HCT116 (cell line): ENCODE measurements at regions not wholly inside any gene's neighbourhood (a gene's known extent, or its start where the extent isn't known, plus 50 kb on each side); places are given as distances from the start of the nearest gene placed in this dataset.

Experiments
- ATAC-seq: fragments of 200-7000 bp; cut with Tn5 transposase; 2 replicates; pipeline ENCODE4 v1.9.1; 2020; ENCODE audit warnings: mild to moderate bottlenecking, moderate library complexity
- BruUV-seq: library from RNA; stranded (reverse); fragments of 400-500 nt; replicated peaks from 2 replicates; lab custom pipeline; 2021; lab: Mats Ljungman, UMichigan
- CTCF ChIA-PET: fragments of 300-600 bp; sonication (Branson Sonifier 250); formaldehyde crosslinking; loops from one replicate; lab custom pipeline; 2021; ENCODE audit warnings: antibody characterized with exemption; lab: Charles Lee
- POLR2A ChIA-PET: fragments of 300-600, 350-600 bp; sonication (Branson Sonifier 250); formaldehyde crosslinking; loops from one replicate; lab custom pipeline; 2021; ENCODE audit warnings: antibody characterized with exemption; lab: Charles Lee
- RAD21 ChIA-PET, 2 experiments: fragments of 300-600 bp; sonication (Branson Sonifier 250); formaldehyde crosslinking; loops; one replicate each; lab custom pipeline; 2023; ENCODE audit warnings: low total read pairs in 2 of 2; ENCODE audit not compliant: uncharacterized antibody in 2 of 2, unreplicated experiment in 2 of 2, low non-redundant PET in 1 of 2; lab: Charles Lee
- DNase-seq: peaks from one replicate; pipeline ENCODE4 v3.0.0-alpha.2; 2010; ENCODE audit warnings: low read depth, low spot score
- H2AFZ ChIP-seq: fragments of 200-600 bp; shearing (Covaris generic), sonication (generic); 2 replicates; pipeline ENCODE4 v1.6.1; 2017; ENCODE audit warnings: low read depth, mixed run types, mixed read lengths, antibody characterized with exemption, low read length; ENCODE audit not compliant: poor library complexity, severe bottlenecking
- H3K27ac ChIP-seq: 2 replicates; pipeline ENCODE4 v1.5.1; 2012; ENCODE audit warnings: low read depth, low read length
- H3K27me3 ChIP-seq: fragments of 200-600 bp; sonication (generic); 2 replicates; pipeline ENCODE4 v1.6.1; 2016; ENCODE audit warnings: mixed run types, low read length, mixed read lengths; ENCODE audit not compliant: insufficient read depth
- H3K36me3 ChIP-seq, 2 experiments: fragments of 200-500 bp in 1 of 2; fragments of 200-600 bp in 1 of 2; sonication (Bioruptor generic) in 1 of 2; sonication (generic) in 1 of 2; 2 replicates each; pipeline versions ENCODE4 v1.5.1 to v1.6.1; 2014 to 2016; ENCODE audit warnings: low read length in 2 of 2, inconsistent platforms in 1 of 2, mixed read lengths in 1 of 2, mixed run types in 1 of 2; ENCODE audit not compliant: insufficient read depth in 2 of 2, control insufficient read depth in 1 of 2
- H3K4me1 ChIP-seq, 2 experiments: fragments of 200-600 bp in 1 of 2; sonication (generic) in 1 of 2; 2 replicates each; pipeline versions ENCODE4 v1.5.1 to v1.6.1; 2012 to 2017; ENCODE audit warnings: low read length in 2 of 2, inconsistent platforms in 1 of 2, mild to moderate bottlenecking in 1 of 2, mixed read lengths in 1 of 2, mixed run types in 1 of 2, moderate library complexity in 1 of 2; ENCODE audit not compliant: insufficient read depth in 2 of 2, control insufficient read depth in 1 of 2
- H3K4me2 ChIP-seq: fragments of 200-600 bp; sonication (generic); 2 replicates; pipeline ENCODE4 v1.6.1; 2017; ENCODE audit warnings: mixed run types, low read length, mixed read lengths
- H3K4me3 ChIP-seq, 2 experiments: fragments of 200-600 bp in 1 of 2; sonication (generic) in 1 of 2; replicated peaks in 1 of 2; 2 replicates each; pipeline ENCODE4 v1.5.1; 2011 to 2016; ENCODE audit warnings: low read length in 2 of 2, control low read depth in 1 of 2, low read depth in 1 of 2, mild to moderate bottlenecking in 1 of 2, mixed read lengths in 1 of 2, mixed run types in 1 of 2
- H3K79me2 ChIP-seq: fragments of 200-600 bp; sonication (generic); 2 replicates; pipeline ENCODE4 v1.6.1; 2017; ENCODE audit warnings: mild to moderate bottlenecking, mixed run types, low read length, moderate library complexity, mixed read lengths; ENCODE audit not compliant: insufficient read depth
- H3K9ac ChIP-seq: fragments of 200-600 bp; sonication (generic); 2 replicates; pipeline ENCODE4 v1.6.1; 2016; ENCODE audit warnings: low read length, mixed read lengths
- H3K9me2 ChIP-seq: fragments of 200-600 bp; sonication (generic), shearing (Covaris generic); 2 replicates; pipeline ENCODE4 v1.6.1; 2017; ENCODE audit warnings: mixed run types, mild to moderate bottlenecking, moderate library complexity; ENCODE audit not compliant: insufficient read depth
- H3K9me3 ChIP-seq, 2 experiments: fragments of 200-500 bp in 1 of 2; fragments of 200-600 bp in 1 of 2; sonication (Bioruptor generic) in 1 of 2; sonication (generic) in 1 of 2; 2 replicates each; pipeline ENCODE4 v1.6.1; 2014 to 2017; ENCODE audit warnings: low read length in 2 of 2, mixed read lengths in 2 of 2, inconsistent platforms in 1 of 2, low read depth in 1 of 2, mild to moderate bottlenecking in 1 of 2, mixed run types in 1 of 2, moderate library complexity in 1 of 2; ENCODE audit not compliant: control insufficient read depth in 1 of 2, insufficient read depth in 1 of 2
- H4K20me1 ChIP-seq: fragments of 200-600 bp; sonication (generic), shearing (Covaris generic); 2 replicates; pipeline ENCODE4 v1.6.1; 2017; ENCODE audit warnings: mixed run types, mild to moderate bottlenecking, moderate library complexity; ENCODE audit not compliant: insufficient read depth
- CBX3 ChIP-seq: IDR thresholded peaks from 2 replicates; pipeline ENCODE4 v1.6.1; 2012; ENCODE audit warnings: low read depth
- CEBPB ChIP-seq: IDR thresholded peaks from 2 replicates; pipeline ENCODE4 v1.6.1; 2012; ENCODE audit warnings: low read depth
- ELF1 ChIP-seq: IDR thresholded peaks from 2 replicates; pipeline ENCODE4 v1.6.1; 2012; ENCODE audit warnings: low read depth, borderline replicate concordance
- MAX ChIP-seq: IDR thresholded peaks from 2 replicates; pipeline ENCODE4 v1.6.1; 2012
- POLR2A ChIP-seq: IDR thresholded peaks from 2 replicates; pipeline ENCODE4 v1.7.0; 2011; ENCODE audit warnings: borderline replicate concordance; ENCODE audit not compliant: insufficient read depth, insufficient read length; ENCODE audit errors: extremely low read depth
- REST ChIP-seq: IDR thresholded peaks from 2 replicates; pipeline ENCODE4 v1.6.1; 2012; ENCODE audit warnings: low read depth
- SP1 ChIP-seq: IDR thresholded peaks from 2 replicates; pipeline ENCODE4 v1.6.1; 2012; ENCODE audit warnings: low read depth
- SRF ChIP-seq: IDR thresholded peaks from 2 replicates; pipeline ENCODE4 v1.6.1; 2012; ENCODE audit warnings: low read depth
- TCF7L2 ChIP-seq: IDR thresholded peaks from 2 replicates; pipeline ENCODE4 v1.7.0; 2011; ENCODE audit warnings: borderline replicate concordance, inconsistent platforms; ENCODE audit not compliant: insufficient read depth, insufficient read length; ENCODE audit errors: extremely low read depth
- YY1 ChIP-seq: IDR thresholded peaks from 2 replicates; pipeline ENCODE4 v1.6.1; 2011; ENCODE audit warnings: low read length, low read depth, moderate library complexity, mild to moderate bottlenecking; ENCODE audit not compliant: insufficient replicate concordance; ENCODE audit errors: extremely low read depth
- intact Hi-C: fragments of 100-400 bp; cut with micrococcal nuclease; formaldehyde crosslinking; loops from 2 replicates; pipeline ENCODE4 v1.10.0; 2022
- TF ChIP-seq, protein P1 (sequence below): IDR thresholded peaks from 2 replicates; pipeline ENCODE4 v1.6.1; 2012

- ChIA-PET CTCF (no interaction called here), RAD21 (no interaction called here), POLR2A (no interaction called here)
- H3K79me2 ChIP-seq: no peaks in the 10 kb centered on the region
- H3K4me1 ChIP-seq: no peaks in the 10 kb centered on the region
- H3K4me3 ChIP-seq: no peak overlapping the region
- DNase-seq (no peak), ATAC-seq (no peak)
- H3K9ac ChIP-seq: no peak overlapping the region
- H3K4me2 ChIP-seq: no peak overlapping the region
- H3K36me3 ChIP-seq: no peaks in the 10 kb centered on the region
- no TSS peak for BruUV-seq
- peaks cover 31% of the 10 kb centered on the region for H3K27me3 ChIP-seq
- no peaks in the 10 kb centered on the region for H3K9me2 ChIP-seq
- no peak for TF ChIP-seq TCF7L2
- no peak for TF ChIP-seq MAX
- TF ChIP-seq YY1: no peak
- TF ChIP-seq ELF1: no peak
- TF ChIP-seq SRF: no peak
- TF ChIP-seq SP1: no peak
- TF ChIP-seq, protein P1, sequence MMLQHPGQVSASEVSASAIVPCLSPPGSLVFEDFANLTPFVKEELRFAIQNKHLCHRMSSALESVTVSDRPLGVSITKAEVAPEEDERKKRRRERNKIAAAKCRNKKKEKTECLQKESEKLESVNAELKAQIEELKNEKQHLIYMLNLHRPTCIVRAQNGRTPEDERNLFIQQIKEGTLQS: no peak
- TF ChIP-seq REST: no peak
- no peak for TF ChIP-seq CEBPB
- no peak for TF ChIP-seq CBX3
- TF ChIP-seq POLR2A: no peak
- intact Hi-C loops: no loop called here
- H4K20me1 ChIP-seq: no peaks in the 10 kb centered on the region
- no peak overlapping the region for H2AFZ ChIP-seq
- no peak overlapping the region for H3K27ac ChIP-seq
- H3K9me3 ChIP-seq: no peaks in the 10 kb centered on the region
Measured at GRCh38 chr9:115739096-115739875, 414.3 kb upstream of the PAPPA start.
